Activated CD8-positive, alpha-beta memory T cell treated with anti-CD3 and anti-CD28 coated beads, Interleukin-2, amount 10 ng/mL, durations not matched to agents 7 days and 5 days (primary cell): ENCODE measurements at regions not wholly inside any gene's neighbourhood (a gene's known extent, or its start where the extent isn't known, plus 50 kb on each side); places are given as distances from the start of the nearest gene placed in this dataset.

ENCODE experiments used
- ATAC-seq: fragments of 150-1000 bp; cut with Tn5 transposase; one replicate; pipeline ENCODE4 v1.10.0; 2021; ENCODE audit warnings: moderate library complexity
- CTCF ChIA-PET: fragments of 350-600 bp; sonication (Branson Sonifier 250); formaldehyde crosslinking; loops from one replicate; lab custom pipeline; 2021; ENCODE audit warnings: antibody characterized with exemption; lab: Charles Lee
- DNase-seq: peaks from one replicate; pipeline ENCODE4 v3.0.0-alpha.2; 2020
- H3K27ac Mint-ChIP-seq: one replicate; pipeline ENCODE4 v1.8.0; 2021; ENCODE audit warnings: mild to moderate bottlenecking, mixed read lengths
- H3K27me3 Mint-ChIP-seq: one replicate; pipeline ENCODE4 v1.8.0; 2021; ENCODE audit warnings: mixed read lengths
- H3K36me3 Mint-ChIP-seq: one replicate; pipeline ENCODE4 v1.8.0; 2021; ENCODE audit warnings: mild to moderate bottlenecking, mixed read lengths
- H3K4me1 Mint-ChIP-seq: one replicate; pipeline ENCODE4 v1.8.0; 2021; ENCODE audit warnings: mixed read lengths
- H3K4me3 Mint-ChIP-seq: one replicate; pipeline ENCODE4 v1.8.0; 2021; ENCODE audit warnings: mild to moderate bottlenecking, moderate library complexity, mixed read lengths
- H3K9me3 Mint-ChIP-seq: one replicate; pipeline ENCODE4 v1.8.0; 2022; ENCODE audit warnings: low read depth, mixed read lengths

- Mint-ChIP-seq H3K27me3 (peaks cover 10% of the 10 kb centered on the region), H3K36me3 (no peaks in the 10 kb centered on the region)
- CTCF ChIA-PET: no interaction called here
These were observed 64.9 kb downstream of the MCFD2 start for GRCh38 chr2:46850742-46851141.

GRCh38 chr2:46849721-46850556, 65.7 kb downstream of the MCFD2 start:
- Mint-ChIP-seq H3K9me3 (no peaks in the 10 kb centered on the region), H3K27ac (no peak overlapping the region), H3K36me3 (no peaks in the 10 kb centered on the region), H3K4me3 (no peak overlapping the region), H3K27me3 (peaks cover 13% of the 10 kb centered on the region), H3K4me1 (no peaks in the 10 kb centered on the region)
- DNase-seq (no peak), ATAC-seq (no peak)
- CTCF ChIA-PET: no interaction called here

More at GRCh38 chr2:46850742-46851141, 64.9 kb downstream of the MCFD2 start:
- no peaks in the 10 kb centered on the region for H3K4me1 Mint-ChIP-seq
- no peak for ATAC-seq
- no peaks in the 10 kb centered on the region for H3K9me3 Mint-ChIP-seq
- no peak overlapping the region for H3K4me3 Mint-ChIP-seq
- no peak for DNase-seq
- H3K27ac Mint-ChIP-seq: no peak overlapping the region

GRCh38 chr2:46849046-46849715, 66.4 kb downstream of the MCFD2 start:
- Mint-ChIP-seq H3K27ac (no peak overlapping the region), H3K4me1 (no peaks in the 10 kb centered on the region), H3K4me3 (no peak overlapping the region), H3K36me3 (no peaks in the 10 kb centered on the region), H3K9me3 (no peaks in the 10 kb centered on the region), H3K27me3 (peaks cover 20% of the 10 kb centered on the region)
- DNase-seq (no peak), ATAC-seq (no peak)
- CTCF ChIA-PET: no interaction called here

- H3K4me3 Mint-ChIP-seq: no peak overlapping the region
- no peak overlapping the region for H3K27ac Mint-ChIP-seq
- no peaks in the 10 kb centered on the region for H3K9me3 Mint-ChIP-seq
- CTCF ChIA-PET: no interaction called here
- ATAC-seq: no peak
- peaks cover 23% of the 10 kb centered on the region for H3K27me3 Mint-ChIP-seq
- no peak for DNase-seq
- no peaks in the 10 kb centered on the region for H3K36me3 Mint-ChIP-seq
- no peaks in the 10 kb centered on the region for H3K4me1 Mint-ChIP-seq
These were observed 67.2 kb downstream of the MCFD2 start for GRCh38 chr2:46848447-46848846.

GRCh38 chr2:46847726-46848412, 67.7 kb downstream of the MCFD2 start:
- no peak overlapping the region for H3K4me3 Mint-ChIP-seq
- no peak overlapping the region for H3K27ac Mint-ChIP-seq
- DNase-seq: no peak
- H3K36me3 Mint-ChIP-seq: no peaks in the 10 kb centered on the region
- CTCF ChIA-PET: no interaction called here
- H3K9me3 Mint-ChIP-seq: no peaks in the 10 kb centered on the region
- peaks cover 25% of the 10 kb centered on the region for H3K27me3 Mint-ChIP-seq
- ATAC-seq: no peak
- H3K4me1 Mint-ChIP-seq: no peaks in the 10 kb centered on the region

- Mint-ChIP-seq H3K27ac (no peak overlapping the region), H3K36me3 (no peaks in the 10 kb centered on the region), H3K4me1 (no peaks in the 10 kb centered on the region), H3K4me3 (no peak overlapping the region), H3K27me3 (peaks cover 27% of the 10 kb centered on the region), H3K9me3 (no peaks in the 10 kb centered on the region)
- DNase-seq (no peak), ATAC-seq (no peak)
- CTCF ChIA-PET: no interaction called here
These were observed 68.4 kb downstream of the MCFD2 start for GRCh38 chr2:46847185-46847710.

- Mint-ChIP-seq H3K36me3 (no peaks in the 10 kb centered on the region), H3K4me1 (no peaks in the 10 kb centered on the region), H3K4me3 (no peak overlapping the region), H3K27me3 (peaks cover 27% of the 10 kb centered on the region), H3K27ac (no peak overlapping the region), H3K9me3 (no peaks in the 10 kb centered on the region)
- DNase-seq (no peak), ATAC-seq (no peak)
- CTCF ChIA-PET: no interaction called here
These were observed 69.1 kb downstream of the MCFD2 start for GRCh38 chr2:46846536-46846935.

- no peak for ATAC-seq
- no peaks in the 10 kb centered on the region for H3K4me1 Mint-ChIP-seq
- no peaks in the 10 kb centered on the region for H3K9me3 Mint-ChIP-seq
- no peak overlapping the region for H3K27ac Mint-ChIP-seq
- H3K27me3 Mint-ChIP-seq: peaks cover 27% of the 10 kb centered on the region
- H3K36me3 Mint-ChIP-seq: no peaks in the 10 kb centered on the region
- no peak for DNase-seq
- CTCF ChIA-PET: interaction anchor here (0.6 kb wide), 2 partner anchors 1393 to 1964 kb away, joined by 3 read pairs; no protein-coding TSS in a partner anchor
- H3K4me3 Mint-ChIP-seq: no peak overlapping the region
These were observed 69.8 kb downstream of the MCFD2 start for GRCh38 chr2:46845542-46846486.

GRCh38 chr2:46844443-46844842, 71.2 kb downstream of the MCFD2 start:
- ATAC-seq (no peak), DNase-seq (no peak)
- Mint-ChIP-seq H3K4me1 (no peaks in the 10 kb centered on the region), H3K4me3 (no peak overlapping the region), H3K27ac (no peak overlapping the region), H3K27me3 (peaks cover 27% of the 10 kb centered on the region), H3K9me3 (no peaks in the 10 kb centered on the region), H3K36me3 (no peaks in the 10 kb centered on the region)
- CTCF ChIA-PET: no interaction called here

GRCh38 chr2:46844034-46844433, 71.6 kb downstream of the MCFD2 start:
- DNase-seq (no peak), ATAC-seq (no peak)
- Mint-ChIP-seq H3K36me3 (no peaks in the 10 kb centered on the region), H3K27ac (no peak overlapping the region), H3K4me1 (no peaks in the 10 kb centered on the region), H3K27me3 (peaks cover 27% of the 10 kb centered on the region), H3K9me3 (no peaks in the 10 kb centered on the region), H3K4me3 (no peak overlapping the region)
- CTCF ChIA-PET: no interaction called here

- Mint-ChIP-seq H3K9me3 (no peaks in the 10 kb centered on the region), H3K27me3 (peaks cover 26% of the 10 kb centered on the region), H3K36me3 (no peaks in the 10 kb centered on the region), H3K4me1 (no peaks in the 10 kb centered on the region), H3K27ac (no peak overlapping the region), H3K4me3 (no peak overlapping the region)
- CTCF ChIA-PET: no interaction called here
- no peak for DNase-seq
- no peak for ATAC-seq
These were observed 72.3 kb downstream of the MCFD2 start for GRCh38 chr2:46843316-46843715.

- DNase-seq (no peak), ATAC-seq (no peak)
- peaks cover 23% of the 10 kb centered on the region for H3K27me3 Mint-ChIP-seq
- H3K27ac Mint-ChIP-seq: no peak overlapping the region
- no peaks in the 10 kb centered on the region for H3K36me3 Mint-ChIP-seq
- no peaks in the 10 kb centered on the region for H3K9me3 Mint-ChIP-seq
- CTCF ChIA-PET: no interaction called here
- H3K4me1 Mint-ChIP-seq: no peaks in the 10 kb centered on the region
- H3K4me3 Mint-ChIP-seq: no peak overlapping the region
These were observed 72.7 kb downstream of the MCFD2 start for GRCh38 chr2:46842876-46843275.

GRCh38 chr2:46841621-46842020, 74.0 kb downstream of the MCFD2 start:
- ATAC-seq (no peak), DNase-seq (no peak)
- no peaks in the 10 kb centered on the region for H3K36me3 Mint-ChIP-seq
- CTCF ChIA-PET: no interaction called here
- H3K27me3 Mint-ChIP-seq: peaks cover 20% of the 10 kb centered on the region
- no peak overlapping the region for H3K27ac Mint-ChIP-seq
- no peaks in the 10 kb centered on the region for H3K9me3 Mint-ChIP-seq
- no peak overlapping the region for H3K4me3 Mint-ChIP-seq
- peaks cover 1% of the 10 kb centered on the region for H3K4me1 Mint-ChIP-seq
